ENCODE measurements at regions not wholly inside any gene's neighbourhood (a gene's known extent, or its start where the extent isn't known, plus 50 kb on each side); places are given as distances from the start of the nearest gene placed in this dataset.

DNA sequence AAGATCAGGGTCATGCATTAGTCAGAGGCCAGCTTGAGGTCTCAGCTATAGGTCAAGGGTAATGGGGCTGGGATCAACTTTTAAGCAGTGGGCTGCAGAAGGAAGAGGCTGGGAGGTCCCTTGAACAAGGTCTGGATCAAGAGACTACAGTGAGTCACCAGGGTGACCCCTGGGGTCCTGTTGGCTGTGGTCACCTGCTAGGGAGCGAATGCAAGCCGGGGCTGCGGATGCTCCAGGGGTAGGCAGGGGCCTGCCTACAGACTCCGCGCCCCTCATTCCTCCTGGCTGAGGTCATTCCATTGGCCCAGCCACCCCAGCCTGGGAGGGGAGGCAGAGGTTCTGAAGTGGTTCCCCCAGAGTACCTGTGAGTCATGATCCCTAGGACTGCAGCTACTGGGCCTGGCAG is 110.4 kb downstream of the CYP26B1 start:
- no peak for TF ChIP-seq XBP1 (CRISPR knock-in tag; IDR thresholded peaks at IDR 0.05)
- peak in 1 of 2 experiments; percentile 9; a peak in 1 of 4 replicates for TF ChIP-seq NR2F1 (CRISPR knock-in tag; IDR thresholded peaks at IDR 0.05)
- peak; percentile 30; the same call in 1 of the 2 replicates for TF ChIP-seq NR2F6 (IDR thresholded peaks at IDR 0.05)
- TF ChIP-seq NR2F6 (CRISPR knock-in tag; IDR thresholded peaks at IDR 0.05), result no peak
- peak; percentile 44; the same call in 1 of the 2 replicates for TF ChIP-seq FOSL2 (CRISPR knock-in tag; IDR thresholded peaks at IDR 0.05)
- H3K27ac ChIP-seq (ENCODE audit: extremely low read length, insufficient read depth, low read length), result no peak overlapping the region
- H3K4me2 ChIP-seq (ENCODE audit: low read depth, low read length), result no peak overlapping the region
- H3K79me2 ChIP-seq (ENCODE audit: insufficient read depth, low read length), result no peaks in the 10 kb centered on the region
- POLR2A ChIA-PET, result no interaction called here
- BruUV-seq (replicated peaks), result no TSS peak
- in situ Hi-C loops (cut with HindIII; ENCODE audit: extremely low pct_ligation_motif_present, low pct_unique_long_range_greater_than_20kb), result no loop called here
- no peak overlapping the region for H2AFZ ChIP-seq (ENCODE audit: low read length)
- WGBS (ENCODE audit: low lambda C conversion rate), result 80% methylated on average over 5 of the region's 5 CpGs
- CTCF ChIA-PET (ENCODE audit: low intra/inter-chr PET ratio, low total read pairs), result no interaction called here
- FAIRE-seq (no peak), ATAC-seq (no peak), DNase-seq (ENCODE audit: low spot score) (no peak)
- no peak overlapping the region for H3K9ac ChIP-seq (ENCODE audit: insufficient read depth, low read depth, low read length)
- H3K27me3 ChIP-seq (ENCODE audit: control insufficient read depth in 1 of 2, insufficient read depth in 2 of 2, low read length in 2 of 2), result peaks cover 4 to 75% of the 10 kb centered on the region in 2 experiments; a peak in 4 of 5 replicates
- H4K20me1 ChIP-seq (ENCODE audit: insufficient read depth, low read length), result peaks cover 3% of the 10 kb centered on the region; the same call in 1 of the 2 replicates
- no peaks in the 10 kb centered on the region for H3K4me1 ChIP-seq (ENCODE audit: insufficient read depth, low read length)
- H3K9me3 ChIP-seq (ENCODE audit: low read length), result no peaks in the 10 kb centered on the region
- intact Hi-C loops (cut with micrococcal nuclease; ENCODE audit: unreplicated experiment), result no loop called here
- no peaks in the 10 kb centered on the region for H3K36me3 ChIP-seq (replicated peaks in 1 of 2; ENCODE audit: control insufficient read depth in 1 of 2, insufficient read depth in 2 of 2, low read length in 2 of 2)
- no peak overlapping the region for H3K4me3 ChIP-seq (replicated peaks in 1 of 3; ENCODE audit: insufficient read depth in 1 of 3, low read depth in 2 of 3, low read length in 3 of 3)

DNA sequence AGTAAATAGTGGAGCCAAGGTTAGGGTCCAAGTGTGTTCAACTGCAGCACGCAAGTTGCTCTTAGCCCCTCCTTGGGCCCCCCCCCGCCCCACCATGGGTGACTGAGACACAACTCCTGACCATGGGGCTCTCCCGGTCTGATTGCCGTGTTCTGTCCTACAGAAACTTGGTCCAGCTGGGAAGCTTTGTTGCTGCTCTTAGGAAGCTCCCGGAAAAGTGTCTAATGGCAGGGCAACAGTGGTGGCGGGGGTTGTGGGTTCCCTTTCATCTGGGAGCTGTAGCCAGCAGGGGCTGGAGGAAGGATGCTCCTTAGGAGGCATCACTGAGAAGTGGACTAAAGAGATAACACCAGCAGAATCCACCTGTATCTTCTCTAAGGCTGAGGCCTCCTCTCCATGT is 111.1 kb downstream of the CYP26B1 start:
- H3K4me3 ChIP-seq (replicated peaks in 1 of 3; ENCODE audit: insufficient read depth in 1 of 3, low read depth in 2 of 3, low read length in 3 of 3), result no peak overlapping the region
- DNase-seq (ENCODE audit: low spot score) (no peak), FAIRE-seq (no peak), ATAC-seq (no peak)
- no peak overlapping the region for H3K27ac ChIP-seq (ENCODE audit: extremely low read length, insufficient read depth, low read length)
- no peaks in the 10 kb centered on the region for H3K79me2 ChIP-seq (ENCODE audit: insufficient read depth, low read length)
- H3K9me3 ChIP-seq (ENCODE audit: low read length), result no peaks in the 10 kb centered on the region
- intact Hi-C loops (cut with micrococcal nuclease; ENCODE audit: unreplicated experiment) (no loop called here), in situ Hi-C loops (cut with HindIII; ENCODE audit: extremely low pct_ligation_motif_present, low pct_unique_long_range_greater_than_20kb) (no loop called here)
- H2AFZ ChIP-seq (ENCODE audit: low read length), result no peak overlapping the region
- CTCF ChIA-PET (ENCODE audit: low intra/inter-chr PET ratio, low total read pairs), result no interaction called here
- H3K9ac ChIP-seq (ENCODE audit: insufficient read depth, low read depth, low read length), result no peak overlapping the region
- WGBS (ENCODE audit: low lambda C conversion rate), result 48% methylated on average over 5 of the region's 6 CpGs
- peaks cover 3% of the 10 kb centered on the region; the same call in 1 of the 2 replicates for H4K20me1 ChIP-seq (ENCODE audit: insufficient read depth, low read length)
- peaks cover 4 to 76% of the 10 kb centered on the region in 2 experiments; a peak in 4 of 5 replicates for H3K27me3 ChIP-seq (ENCODE audit: control insufficient read depth in 1 of 2, insufficient read depth in 2 of 2, low read length in 2 of 2)
- H3K4me1 ChIP-seq (ENCODE audit: insufficient read depth, low read length), result no peaks in the 10 kb centered on the region
- H3K4me2 ChIP-seq (ENCODE audit: low read depth, low read length), result no peak overlapping the region
- H3K36me3 ChIP-seq (replicated peaks in 1 of 2; ENCODE audit: control insufficient read depth in 1 of 2, insufficient read depth in 2 of 2, low read length in 2 of 2), result no peaks in the 10 kb centered on the region
- BruUV-seq (replicated peaks), result no TSS peak
- POLR2A ChIA-PET, result no interaction called here
- TF ChIP-seq ATF7-NPFF (CRISPR knock-in tag; IDR thresholded peaks at IDR 0.05; ENCODE audit: low read depth), result no peak
- no peak for TF ChIP-seq ZNF160 (CRISPR knock-in tag; IDR thresholded peaks at IDR 0.05)
- TF ChIP-seq, protein P1, sequence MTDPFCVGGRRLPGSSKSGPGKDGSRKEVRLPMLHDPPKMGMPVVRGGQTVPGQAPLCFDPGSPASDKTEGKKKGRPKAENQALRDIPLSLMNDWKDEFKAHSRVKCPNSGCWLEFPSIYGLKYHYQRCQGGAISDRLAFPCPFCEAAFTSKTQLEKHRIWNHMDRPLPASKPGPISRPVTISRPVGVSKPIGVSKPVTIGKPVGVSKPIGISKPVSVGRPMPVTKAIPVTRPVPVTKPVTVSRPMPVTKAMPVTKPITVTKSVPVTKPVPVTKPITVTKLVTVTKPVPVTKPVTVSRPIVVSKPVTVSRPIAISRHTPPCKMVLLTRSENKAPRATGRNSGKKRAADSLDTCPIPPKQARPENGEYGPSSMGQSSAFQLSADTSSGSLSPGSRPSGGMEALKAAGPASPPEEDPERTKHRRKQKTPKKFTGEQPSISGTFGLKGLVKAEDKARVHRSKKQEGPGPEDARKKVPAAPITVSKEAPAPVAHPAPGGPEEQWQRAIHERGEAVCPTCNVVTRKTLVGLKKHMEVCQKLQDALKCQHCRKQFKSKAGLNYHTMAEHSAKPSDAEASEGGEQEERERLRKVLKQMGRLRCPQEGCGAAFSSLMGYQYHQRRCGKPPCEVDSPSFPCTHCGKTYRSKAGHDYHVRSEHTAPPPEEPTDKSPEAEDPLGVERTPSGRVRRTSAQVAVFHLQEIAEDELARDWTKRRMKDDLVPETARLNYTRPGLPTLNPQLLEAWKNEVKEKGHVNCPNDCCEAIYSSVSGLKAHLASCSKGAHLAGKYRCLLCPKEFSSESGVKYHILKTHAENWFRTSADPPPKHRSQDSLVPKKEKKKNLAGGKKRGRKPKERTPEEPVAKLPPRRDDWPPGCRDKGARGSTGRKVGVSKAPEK (CRISPR knock-in tag; IDR thresholded peaks at IDR 0.05; ENCODE audit: borderline replicate concordance), result no peak
- no peak for TF ChIP-seq RAD51 (IDR thresholded peaks at IDR 0.05; ENCODE audit: borderline replicate concordance)
- TF ChIP-seq, protein P2, sequence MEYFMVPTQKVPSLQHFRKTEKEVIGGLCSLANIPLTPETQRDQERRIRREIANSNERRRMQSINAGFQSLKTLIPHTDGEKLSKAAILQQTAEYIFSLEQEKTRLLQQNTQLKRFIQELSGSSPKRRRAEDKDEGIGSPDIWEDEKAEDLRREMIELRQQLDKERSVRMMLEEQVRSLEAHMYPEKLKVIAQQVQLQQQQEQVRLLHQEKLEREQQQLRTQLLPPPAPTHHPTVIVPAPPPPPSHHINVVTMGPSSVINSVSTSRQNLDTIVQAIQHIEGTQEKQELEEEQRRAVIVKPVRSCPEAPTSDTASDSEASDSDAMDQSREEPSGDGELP (IDR thresholded peaks at IDR 0.05; ENCODE audit: borderline replicate concordance, low read depth), result no peak
- no peak for TF ChIP-seq ZBTB21 (CRISPR knock-in tag; IDR thresholded peaks at IDR 0.05)
- no peak for TF ChIP-seq TBP (CRISPR knock-in tag; IDR thresholded peaks at IDR 0.05)
- TF ChIP-seq MTF1 (CRISPR knock-in tag; IDR thresholded peaks at IDR 0.05), result no peak
- TF ChIP-seq, protein P3, sequence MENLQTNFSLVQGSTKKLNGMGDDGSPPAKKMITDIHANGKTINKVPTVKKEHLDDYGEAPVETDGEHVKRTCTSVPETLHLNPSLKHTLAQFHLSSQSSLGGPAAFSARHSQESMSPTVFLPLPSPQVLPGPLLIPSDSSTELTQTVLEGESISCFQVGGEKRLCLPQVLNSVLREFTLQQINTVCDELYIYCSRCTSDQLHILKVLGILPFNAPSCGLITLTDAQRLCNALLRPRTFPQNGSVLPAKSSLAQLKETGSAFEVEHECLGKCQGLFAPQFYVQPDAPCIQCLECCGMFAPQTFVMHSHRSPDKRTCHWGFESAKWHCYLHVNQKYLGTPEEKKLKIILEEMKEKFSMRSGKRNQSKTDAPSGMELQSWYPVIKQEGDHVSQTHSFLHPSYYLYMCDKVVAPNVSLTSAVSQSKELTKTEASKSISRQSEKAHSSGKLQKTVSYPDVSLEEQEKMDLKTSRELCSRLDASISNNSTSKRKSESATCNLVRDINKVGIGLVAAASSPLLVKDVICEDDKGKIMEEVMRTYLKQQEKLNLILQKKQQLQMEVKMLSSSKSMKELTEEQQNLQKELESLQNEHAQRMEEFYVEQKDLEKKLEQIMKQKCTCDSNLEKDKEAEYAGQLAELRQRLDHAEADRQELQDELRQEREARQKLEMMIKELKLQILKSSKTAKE (CRISPR knock-in tag; IDR thresholded peaks at IDR 0.05; ENCODE audit: borderline replicate concordance), result no peak
- no peak for TF ChIP-seq ZNF570 (CRISPR knock-in tag; IDR thresholded peaks at IDR 0.05; ENCODE audit: borderline replicate concordance)

Data from HepG2 (cell line).